Activated T-cell treated with anti-CD3 and anti-CD28 coated beads, Interleukin-2, amount 50 U/mL, for 72 hours (primary cell): ENCODE measurements at regions not wholly inside any gene's neighbourhood (a gene's known extent, or its start where the extent isn't known, plus 50 kb on each side); places are given as distances from the start of the nearest gene placed in this dataset.
A peak's percentile ranks its signal among the peaks of the same experiment; 100 is the strongest.

Experiments
- ATAC-seq, 2 donors: fragments of 150-1000 bp; cut with Tn5 transposase; replicated peaks in 1 of 2; 2 replicates each; pipeline ENCODE4 v1.10.0; 2021; ENCODE audit warnings: moderate library complexity in 2 of 2, mild to moderate bottlenecking in 1 of 2
- DNase-seq, 2 donors: peaks; one replicate each; pipeline ENCODE4 v3.0.0; 2021 to 2022; ENCODE audit warnings: mixed read lengths in 1 of 2
- H3K27ac Mint-ChIP-seq: one replicate; pipeline ENCODE4 v1.8.0; 2022; ENCODE audit warnings: mild to moderate bottlenecking, moderate library complexity, mixed read lengths
- H3K27me3 Mint-ChIP-seq: one replicate; pipeline ENCODE4 v1.8.0; 2022; ENCODE audit warnings: low read depth, mixed read lengths
- H3K36me3 Mint-ChIP-seq, 2 donors: one replicate each; pipeline ENCODE4 v1.8.0; 2022; ENCODE audit warnings: mixed read lengths in 2 of 2, mild to moderate bottlenecking in 1 of 2; ENCODE audit not compliant: insufficient read depth in 2 of 2
- H3K4me1 Mint-ChIP-seq: one replicate; pipeline ENCODE4 v1.8.0; 2022; ENCODE audit warnings: low read depth, mixed read lengths
- H3K4me3 Mint-ChIP-seq, 2 donors: one replicate each; pipeline ENCODE4 v1.8.0; 2022; ENCODE audit warnings: mild to moderate bottlenecking in 2 of 2, mixed read lengths in 2 of 2, moderate library complexity in 2 of 2
- H3K9me3 Mint-ChIP-seq, 2 donors: one replicate each; pipeline ENCODE4 v1.8.0; 2022; ENCODE audit warnings: mixed read lengths in 2 of 2

GRCh38 chrX:78213331-78213730, 73.9 kb upstream of the TAF9B start:
- ATAC-seq = no peak
- no peak for DNase-seq
- no peak overlapping the region for H3K27ac Mint-ChIP-seq

GRCh38 chrX:78199851-78200250, 60.4 kb upstream of the TAF9B start:
- Mint-ChIP-seq H3K36me3 (no peaks in the 10 kb centered on the region), H3K4me1 (no peaks in the 10 kb centered on the region), H3K4me3 (no peak overlapping the region), H3K27me3 (peaks cover 19% of the 10 kb centered on the region), H3K27ac (no peak overlapping the region), H3K9me3 (no peaks in the 10 kb centered on the region)
- ATAC-seq (peak in 1 of 2 donors; percentile 45), DNase-seq (no peak)

More at GRCh38 chrX:78213331-78213730, 73.9 kb upstream of the TAF9B start:
- peaks cover 0 to 6% of the 10 kb centered on the region in 2 donors for H3K36me3 Mint-ChIP-seq
- no peaks in the 10 kb centered on the region for H3K27me3 Mint-ChIP-seq
- peaks cover 2% of the 10 kb centered on the region in 2 donors for H3K9me3 Mint-ChIP-seq
- no peaks in the 10 kb centered on the region for H3K4me1 Mint-ChIP-seq
- no peak overlapping the region for H3K4me3 Mint-ChIP-seq
